Fibroblast of pulmonary artery (primary cell): ENCODE measurements at regions not wholly inside any gene's neighbourhood (a gene's known extent, or its start where the extent isn't known, plus 50 kb on each side); places are given as distances from the start of the nearest gene placed in this dataset.
"Not testable (repeated sequence)": the region's sequence is repeated elsewhere in the genome, so short reads cannot be mapped to it uniquely, and the experiment has no call there.

Source experiments
- DNase-seq: peaks from one replicate; pipeline ENCODE4 v3.0.0-alpha.2; 2010; ENCODE audit warnings: low read depth
- H3K4me3 ChIP-seq: replicated peaks from 2 replicates; pipeline ENCODE4 v1.5.1; 2011; ENCODE audit warnings: low read depth, mild to moderate bottlenecking, control low read depth, low read length, moderate library complexity
- TF ChIP-seq, protein P1 (sequence below): IDR thresholded peaks from 2 replicates; pipeline ENCODE4 v1.5.1; 2011; ENCODE audit warnings: mild to moderate bottlenecking, control low read depth, low read length, inconsistent platforms; ENCODE audit errors: missing control alignments

DNA sequence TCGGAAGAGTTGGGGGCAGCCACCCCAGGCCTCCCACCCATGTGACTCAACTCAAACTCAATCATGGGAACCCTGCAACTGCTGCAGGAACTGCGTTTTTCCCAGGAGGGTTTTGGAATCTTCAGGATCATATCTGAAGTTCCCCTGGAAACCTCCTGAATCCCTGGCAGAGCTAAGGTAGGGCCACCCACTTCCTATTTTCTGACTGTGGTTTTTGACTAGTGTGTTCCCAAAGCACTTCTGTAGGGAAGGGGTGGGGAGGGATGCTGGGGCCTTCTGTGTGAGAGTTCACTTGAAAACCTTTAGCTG is 127.6 kb upstream of the UNC5B start:
- DNase-seq: no peak
- H3K4me3 ChIP-seq: no peak overlapping the region
- TF ChIP-seq, protein P1, sequence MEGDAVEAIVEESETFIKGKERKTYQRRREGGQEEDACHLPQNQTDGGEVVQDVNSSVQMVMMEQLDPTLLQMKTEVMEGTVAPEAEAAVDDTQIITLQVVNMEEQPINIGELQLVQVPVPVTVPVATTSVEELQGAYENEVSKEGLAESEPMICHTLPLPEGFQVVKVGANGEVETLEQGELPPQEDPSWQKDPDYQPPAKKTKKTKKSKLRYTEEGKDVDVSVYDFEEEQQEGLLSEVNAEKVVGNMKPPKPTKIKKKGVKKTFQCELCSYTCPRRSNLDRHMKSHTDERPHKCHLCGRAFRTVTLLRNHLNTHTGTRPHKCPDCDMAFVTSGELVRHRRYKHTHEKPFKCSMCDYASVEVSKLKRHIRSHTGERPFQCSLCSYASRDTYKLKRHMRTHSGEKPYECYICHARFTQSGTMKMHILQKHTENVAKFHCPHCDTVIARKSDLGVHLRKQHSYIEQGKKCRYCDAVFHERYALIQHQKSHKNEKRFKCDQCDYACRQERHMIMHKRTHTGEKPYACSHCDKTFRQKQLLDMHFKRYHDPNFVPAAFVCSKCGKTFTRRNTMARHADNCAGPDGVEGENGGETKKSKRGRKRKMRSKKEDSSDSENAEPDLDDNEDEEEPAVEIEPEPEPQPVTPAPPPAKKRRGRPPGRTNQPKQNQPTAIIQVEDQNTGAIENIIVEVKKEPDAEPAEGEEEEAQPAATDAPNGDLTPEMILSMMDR: no peak

DNA sequence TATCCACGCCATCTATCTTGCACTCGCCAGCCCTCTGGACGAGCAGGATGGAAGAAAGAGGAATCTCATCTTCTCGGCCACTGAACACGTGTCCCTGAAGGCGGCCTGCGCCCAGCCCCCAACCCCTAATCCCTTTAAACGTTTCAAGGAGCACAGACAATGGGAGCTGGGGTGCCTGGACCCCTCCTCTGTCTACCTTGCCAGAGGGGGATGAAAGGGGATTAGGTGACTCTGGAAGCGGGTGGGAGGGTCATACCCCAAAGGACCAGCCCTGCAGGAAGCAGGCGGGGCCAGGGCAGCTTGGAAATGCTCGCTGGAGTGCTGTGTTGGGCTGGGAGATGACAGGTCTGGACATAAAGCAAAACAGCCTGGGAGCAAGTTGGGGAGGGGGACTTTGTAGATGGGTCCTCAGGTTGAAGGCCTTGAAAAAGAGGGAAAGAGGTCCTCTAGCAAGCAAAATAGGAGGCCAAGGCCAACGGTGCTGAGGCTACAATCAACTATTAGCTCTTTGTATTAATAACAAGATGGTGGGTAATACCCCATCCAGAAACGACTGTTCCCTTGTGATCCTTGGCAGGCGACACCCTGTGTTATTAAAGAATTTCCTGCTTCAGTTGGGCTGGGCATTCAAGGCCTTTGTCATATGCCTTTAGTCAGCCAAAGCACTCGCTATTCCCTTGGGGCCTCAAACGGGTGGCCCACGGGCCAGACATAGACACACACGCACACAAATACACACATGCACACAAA is 126.5 kb upstream of the UNC5B start:
- TF ChIP-seq, protein P1: no peak
- no peak overlapping the region for H3K4me3 ChIP-seq
- no peak for DNase-seq

DNA sequence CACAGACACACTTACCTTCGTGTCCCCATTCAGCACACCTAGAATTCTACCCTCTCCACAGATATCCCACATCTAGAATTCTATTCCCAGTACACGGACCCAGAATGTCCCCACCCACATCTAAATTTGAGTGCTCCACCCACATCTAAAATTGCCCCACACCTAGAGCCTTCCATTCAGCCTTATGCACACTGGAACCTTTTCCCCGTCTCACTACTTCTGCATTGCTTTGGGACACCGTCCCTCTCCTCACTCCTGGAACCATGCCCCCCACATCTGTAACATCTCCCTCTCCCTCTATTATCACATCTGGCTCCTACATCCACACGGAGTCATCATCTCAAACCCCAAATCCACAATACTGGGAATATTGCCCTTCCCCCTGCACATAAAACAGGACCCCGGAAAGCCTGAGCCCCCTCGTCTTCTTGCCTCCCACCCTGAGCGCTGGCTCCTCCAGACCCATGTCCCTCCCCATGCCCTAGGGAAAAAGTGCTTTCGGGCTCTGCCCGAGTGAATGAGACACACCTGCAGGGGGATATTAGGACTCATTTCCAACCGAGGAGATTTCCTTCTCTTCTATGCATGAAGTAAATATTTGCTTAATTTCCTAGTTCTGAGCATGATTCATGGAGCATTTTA is 125.8 kb upstream of the UNC5B start:
- no peak overlapping the region for H3K4me3 ChIP-seq
- DNase-seq: no peak
- TF ChIP-seq, protein P1: no peak

DNA sequence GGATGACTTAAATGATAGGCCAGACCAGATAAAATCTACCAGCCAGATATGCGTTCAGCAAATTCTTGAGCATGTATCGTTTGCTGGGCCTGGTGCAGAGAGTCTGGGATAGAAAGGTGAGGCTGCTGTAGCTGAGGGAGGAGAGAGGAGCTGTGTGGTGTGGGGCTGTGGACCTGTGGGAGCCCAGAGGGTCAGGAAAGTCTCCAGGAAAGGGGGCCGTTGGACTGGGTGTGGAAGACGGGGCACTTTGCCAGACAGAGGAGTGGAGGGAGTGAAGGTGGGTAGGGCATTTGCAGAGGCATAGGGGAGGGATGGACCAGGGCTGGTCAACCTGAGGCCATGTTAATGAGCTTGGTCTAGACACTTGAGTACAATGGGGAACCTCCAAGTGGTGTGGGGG is 124.7 kb upstream of the UNC5B start:
- no peak for DNase-seq
- TF ChIP-seq, protein P1: no peak
- H3K4me3 ChIP-seq: no peak overlapping the region

DNA sequence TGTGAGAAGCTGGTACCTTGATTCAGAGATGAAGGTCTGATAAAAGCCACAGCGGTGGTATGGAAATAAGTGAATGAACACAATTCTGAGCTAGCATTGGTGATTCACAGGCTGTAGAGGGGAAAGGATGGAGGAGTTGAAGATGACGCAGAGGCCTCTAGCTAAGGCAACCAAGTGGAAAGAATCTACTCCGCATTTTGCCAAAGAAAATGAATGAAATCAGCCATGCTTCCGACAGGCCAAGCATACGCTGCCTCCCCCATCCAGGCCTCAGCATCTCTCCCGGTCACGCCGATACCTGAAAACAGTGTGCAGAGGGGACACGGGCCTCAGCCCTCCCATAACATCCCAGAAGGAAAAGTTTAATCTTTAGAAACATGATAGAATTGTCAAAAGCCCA is 124.3 kb upstream of the UNC5B start:
- no peak overlapping the region for H3K4me3 ChIP-seq
- DNase-seq: peak; percentile 3
- TF ChIP-seq, protein P1: no peak

DNA sequence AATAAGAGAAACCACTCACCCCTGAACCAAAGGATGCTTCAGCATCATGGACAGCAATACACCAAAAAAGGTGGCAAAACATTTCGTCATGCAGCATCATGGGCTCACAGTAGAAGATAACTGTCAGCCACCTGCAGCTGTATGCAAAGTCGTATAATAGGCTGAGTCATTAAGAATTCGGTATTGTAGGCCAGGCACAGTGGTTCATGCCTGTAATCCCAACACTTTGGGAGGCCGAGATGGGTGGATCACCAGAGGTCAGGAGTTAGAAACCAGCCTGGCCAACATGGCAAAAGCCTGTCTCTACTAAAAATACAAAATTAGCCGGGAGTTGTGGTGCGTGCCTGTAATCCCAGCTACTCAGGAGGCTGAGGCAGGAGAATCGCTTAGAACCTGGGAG is 123.8 kb upstream of the UNC5B start:
- DNase-seq, H3K4me3 ChIP-seq: not testable (repeated sequence)

DNA sequence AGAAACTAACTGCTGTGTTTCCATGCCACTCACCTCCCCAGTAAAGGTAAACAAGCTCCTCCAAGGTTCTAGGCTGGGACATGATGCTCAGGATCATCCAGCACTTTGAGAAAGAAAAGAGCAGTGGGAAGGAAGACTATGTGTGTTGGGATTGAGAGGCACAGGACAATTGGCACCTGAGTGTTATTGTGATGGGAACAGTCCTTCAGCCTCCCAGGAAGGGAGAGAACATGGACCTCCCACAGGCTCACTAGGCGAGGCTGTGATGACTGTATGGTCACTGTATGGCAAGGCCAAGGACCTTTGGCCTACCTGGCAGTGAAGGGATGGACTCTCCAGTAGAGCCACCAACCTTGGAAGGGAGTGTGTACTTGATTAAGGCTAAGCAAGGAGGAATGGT is 123.2 kb upstream of the UNC5B start:
- H3K4me3 ChIP-seq: no peak overlapping the region
- TF ChIP-seq, protein P1: no peak
- DNase-seq: no peak
